ENCODE measurements at regions not wholly inside any gene's neighbourhood (a gene's known extent, or its start where the extent isn't known, plus 50 kb on each side); places are given as distances from the start of the nearest gene placed in this dataset.

DNA sequence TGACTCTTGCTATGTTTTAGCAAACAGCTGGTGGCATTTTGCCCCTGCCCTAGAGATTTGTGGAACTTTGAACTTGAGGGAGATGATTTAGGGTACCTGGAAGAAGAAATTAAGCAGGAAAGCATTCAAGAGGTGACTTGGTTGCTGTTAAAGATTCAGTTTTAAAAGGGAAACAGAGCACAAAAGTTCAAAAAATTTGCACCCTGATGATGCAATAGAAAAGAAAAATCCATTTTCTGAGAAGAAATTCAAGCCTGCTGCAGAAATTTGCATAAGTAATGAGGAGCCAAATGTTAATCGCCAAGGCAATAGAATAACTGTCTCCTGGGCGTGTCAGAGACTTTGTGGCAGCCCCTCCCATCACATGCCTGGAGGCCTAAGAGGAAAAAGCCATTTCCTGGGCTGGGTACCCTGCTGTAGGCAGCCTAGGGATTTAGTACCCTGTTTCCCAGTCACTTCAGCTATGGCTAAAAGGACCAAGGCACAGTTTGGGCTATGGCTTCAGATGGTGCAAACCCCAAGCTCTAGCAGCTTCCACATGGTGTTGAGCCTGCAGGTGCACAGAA lies 958.5 kb upstream of the MIR17HG start:
- no peak for DNase-seq (ENCODE audit: low read depth)

DNA sequence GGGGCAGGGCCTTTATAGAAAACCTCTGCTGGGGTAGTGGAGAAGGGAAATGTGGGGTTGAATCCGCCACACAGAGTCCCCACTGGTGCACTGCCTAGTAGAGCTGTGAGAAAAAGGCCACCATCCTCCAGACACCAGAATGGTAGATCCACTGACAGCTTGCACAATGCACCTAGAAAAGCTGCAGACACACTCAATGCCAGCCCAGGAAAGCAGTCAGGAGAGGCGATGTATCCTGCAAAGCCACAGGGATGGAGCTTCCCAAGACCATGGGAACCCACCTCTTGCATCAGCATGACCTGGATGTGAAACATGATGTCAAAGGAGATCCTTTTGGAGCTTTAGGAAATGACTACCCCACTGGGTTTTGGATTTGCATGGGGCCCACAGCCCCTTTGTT lies 958.0 kb upstream of the MIR17HG start:
- no peak for DNase-seq (ENCODE audit: low read depth)

DNA sequence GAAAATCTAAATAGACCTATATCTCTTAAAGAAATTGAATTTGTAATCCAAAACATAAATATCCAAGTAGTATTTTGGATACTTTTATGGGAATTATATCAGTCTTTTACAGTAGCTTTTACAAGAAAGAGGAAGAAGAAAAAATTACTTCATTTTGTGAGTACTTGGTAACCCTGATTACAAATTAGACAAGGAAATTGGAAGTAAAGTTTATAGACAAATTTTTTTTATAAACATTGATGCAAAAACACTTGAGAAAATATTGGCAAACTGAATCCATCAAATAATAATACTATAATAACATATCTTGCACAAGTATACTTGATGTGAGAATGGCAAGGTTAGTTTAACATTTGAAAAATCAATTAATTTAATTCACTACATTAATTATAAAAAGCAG lies 954.1 kb upstream of the MIR17HG start:
- DNase-seq (ENCODE audit: low read depth), result no peak

DNA sequence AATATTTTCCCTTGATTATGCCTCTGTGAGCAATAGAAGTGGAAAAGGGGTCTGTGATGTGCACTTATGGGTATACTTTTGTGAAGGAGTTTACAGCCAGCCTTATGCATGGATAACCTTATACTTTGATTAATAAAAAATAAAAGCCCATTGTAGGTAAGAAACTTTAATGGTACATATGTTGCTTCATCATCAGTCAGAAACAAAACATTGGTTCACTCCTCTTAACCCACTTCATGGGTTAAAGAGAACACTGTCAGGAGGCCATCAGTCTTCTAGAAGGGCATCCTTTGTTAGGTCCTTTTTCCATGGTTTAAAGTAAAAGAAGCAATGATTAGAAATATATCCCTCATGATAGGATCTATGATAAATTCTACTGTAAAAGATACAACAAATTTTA lies 952.1 kb upstream of the MIR17HG start:
- no peak for DNase-seq (ENCODE audit: low read depth)

DNA sequence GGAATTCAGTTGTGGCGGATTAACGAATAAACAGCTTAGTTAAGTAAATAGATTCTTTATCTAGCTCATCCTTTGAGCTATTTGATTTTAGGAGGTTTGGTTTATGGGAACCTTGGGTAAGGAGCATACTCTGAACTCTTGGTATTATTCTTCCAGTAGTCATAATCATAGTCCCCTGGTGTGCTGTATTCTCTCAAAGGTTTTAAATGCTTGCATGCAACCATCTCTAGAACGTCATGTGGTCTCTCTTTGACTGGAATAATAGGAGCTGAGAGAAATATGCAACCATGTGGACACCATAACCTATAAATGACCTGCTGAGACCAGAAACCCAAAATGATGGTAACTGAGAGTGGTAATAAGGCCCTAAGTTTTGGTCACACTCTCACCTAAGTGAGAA lies 951.6 kb upstream of the MIR17HG start:
- no peak for DNase-seq (ENCODE audit: low read depth)

DNA sequence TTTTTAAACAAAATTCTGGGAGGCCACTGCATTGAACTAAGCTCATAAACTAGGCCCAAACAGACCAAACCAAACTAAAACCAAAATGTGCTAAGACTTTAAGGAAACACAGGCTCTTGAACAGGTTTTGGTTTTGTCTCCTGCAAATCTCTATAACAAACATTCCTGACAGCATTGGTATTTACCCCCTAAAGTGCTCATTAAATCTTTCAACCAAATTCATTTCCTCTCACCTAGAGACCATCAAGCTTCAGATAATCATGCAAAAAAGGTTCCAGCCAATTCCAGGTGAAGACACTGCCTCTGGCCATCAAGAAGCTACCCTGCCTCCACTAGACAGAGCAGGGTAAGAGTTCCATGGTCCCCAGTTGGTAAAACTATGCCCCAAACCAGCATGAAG lies 951.2 kb upstream of the MIR17HG start:
- no peak for DNase-seq (ENCODE audit: low read depth)

DNA sequence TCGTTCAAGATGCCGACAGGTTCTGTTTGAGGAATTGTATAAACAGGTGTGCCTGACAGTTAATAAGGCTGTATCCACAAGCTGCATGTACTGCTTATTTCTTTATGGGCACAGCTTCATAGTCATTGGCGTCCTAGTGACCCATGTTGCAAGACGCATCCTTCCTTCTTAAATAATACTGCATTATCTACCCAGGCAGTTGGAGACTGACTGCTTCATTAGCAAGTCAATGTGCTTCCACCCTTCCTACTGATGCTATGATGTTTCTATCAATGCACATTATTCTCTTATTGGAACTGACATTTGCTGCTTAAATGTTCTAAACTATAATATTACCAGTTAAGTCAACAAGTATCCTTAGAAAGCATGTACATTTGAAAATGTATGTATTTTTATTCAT lies 950.0 kb upstream of the MIR17HG start:
- no peak for DNase-seq (ENCODE audit: low read depth)

DNA sequence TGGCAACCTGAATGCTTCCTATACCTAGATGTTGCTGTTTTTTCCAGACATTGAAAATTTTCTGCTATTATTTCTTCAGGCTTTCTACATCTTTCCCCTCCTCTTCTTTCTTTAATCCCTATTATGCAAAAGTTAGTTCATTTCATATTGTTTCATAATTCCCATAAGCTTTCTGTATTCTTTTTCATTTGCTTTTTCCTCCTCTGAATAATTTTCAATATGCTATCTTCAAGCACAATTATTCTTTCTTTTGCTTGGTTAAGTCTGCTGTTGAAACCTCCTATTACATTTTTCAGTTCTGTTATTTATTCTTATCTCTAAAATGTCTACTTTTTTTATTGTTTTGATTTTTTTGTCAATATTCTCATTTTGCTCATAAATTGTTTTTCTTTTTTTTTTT lies 947.1 kb upstream of the MIR17HG start:
- DNase-seq (ENCODE audit: low read depth), result no peak

DNA sequence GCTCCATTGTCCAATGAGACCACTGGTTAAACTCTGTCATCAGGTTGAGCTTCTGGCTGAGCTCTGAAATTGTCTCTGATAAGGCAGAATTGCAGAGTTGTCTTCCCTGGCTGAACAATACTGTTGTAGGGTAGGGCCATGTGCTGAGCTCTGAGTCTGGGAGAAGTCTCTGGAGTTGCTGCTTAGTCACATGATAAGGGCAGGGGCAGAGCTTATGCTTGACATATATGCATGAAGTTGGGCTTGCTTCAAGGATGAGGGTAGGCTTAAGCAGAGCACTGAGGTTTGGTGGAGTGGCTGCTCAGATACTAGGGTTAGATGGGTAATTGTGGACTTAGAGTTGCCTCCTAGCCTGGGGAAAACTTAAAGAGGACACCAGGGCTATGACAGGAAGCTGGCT lies 946.3 kb upstream of the MIR17HG start:
- no peak for DNase-seq (ENCODE audit: low read depth)

DNA sequence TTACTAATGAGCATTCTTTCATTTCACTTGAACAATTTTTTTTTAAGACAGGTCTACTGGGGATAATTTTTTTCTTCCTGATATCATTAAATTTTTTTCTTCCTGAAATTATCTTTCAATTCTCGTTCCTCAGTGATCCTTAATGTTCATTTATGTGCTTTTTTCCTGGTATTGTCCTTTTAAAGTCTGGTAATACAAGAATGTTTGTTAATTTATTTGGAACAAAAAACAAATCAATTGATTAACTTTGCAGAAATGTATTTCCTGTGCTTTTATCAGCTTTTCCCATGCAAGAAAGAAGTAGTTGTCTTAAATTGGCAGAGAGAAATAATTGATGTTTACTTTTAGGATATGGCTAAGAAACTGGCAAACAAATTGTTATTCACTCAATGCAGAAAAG lies 945.4 kb upstream of the MIR17HG start:
- no peak for DNase-seq (ENCODE audit: low read depth)

DNA sequence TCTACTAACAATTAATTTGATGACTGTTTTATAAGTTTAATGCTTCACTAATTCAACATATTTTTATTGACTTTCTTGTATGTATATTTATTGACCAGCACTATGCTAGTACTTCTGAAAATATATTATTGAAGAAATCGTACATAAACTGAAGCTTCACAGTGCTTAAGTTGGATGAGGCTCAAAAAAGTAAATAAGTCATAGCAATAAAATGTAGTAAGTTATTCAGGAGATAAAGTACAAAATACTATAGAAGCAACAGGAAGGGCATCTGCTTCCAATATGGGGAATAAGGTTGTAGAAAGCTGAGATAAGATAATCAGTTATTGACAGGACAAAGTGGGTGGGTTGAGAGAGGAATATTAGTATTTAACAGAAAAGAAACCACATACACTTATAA lies 944.9 kb upstream of the MIR17HG start:
- DNase-seq (ENCODE audit: low read depth), result no peak

DNA sequence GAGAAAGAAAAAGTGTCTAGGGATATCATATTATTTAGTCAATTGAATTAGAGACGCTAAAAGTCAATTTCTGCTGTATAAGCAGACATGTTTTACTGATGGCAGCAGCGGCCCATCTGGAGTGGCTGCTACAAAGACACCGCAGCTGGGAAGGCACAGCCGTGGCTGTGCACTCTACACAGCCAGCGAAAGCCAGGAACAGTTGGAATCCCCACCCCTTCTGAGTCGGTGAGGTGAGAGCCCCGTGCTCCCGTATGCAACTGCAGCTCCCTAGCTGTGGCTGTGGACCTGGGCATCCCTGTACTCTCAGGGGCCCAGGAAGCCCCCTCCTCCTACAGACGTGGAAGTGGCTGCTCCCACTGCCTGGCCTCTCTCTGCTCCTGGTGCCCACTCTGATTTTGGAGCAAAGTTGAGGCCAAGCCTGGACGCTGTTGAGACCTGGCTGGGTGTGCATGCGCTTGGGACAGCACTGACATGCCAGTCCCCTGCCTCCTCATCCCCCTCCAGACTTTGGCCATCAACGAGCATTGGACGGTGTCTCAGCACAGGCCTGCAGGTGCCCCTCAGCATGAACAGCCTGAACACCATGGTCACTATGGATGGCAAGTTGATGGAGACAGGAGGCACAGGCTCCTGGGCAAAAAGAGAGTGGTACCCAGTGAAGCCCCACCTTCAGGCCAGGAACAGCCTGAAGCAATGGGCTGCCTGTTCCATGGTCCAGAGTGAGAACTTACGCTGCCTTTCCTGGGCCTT lies 944.0 kb upstream of the MIR17HG start:
- no peak for DNase-seq (ENCODE audit: low read depth)

DNA sequence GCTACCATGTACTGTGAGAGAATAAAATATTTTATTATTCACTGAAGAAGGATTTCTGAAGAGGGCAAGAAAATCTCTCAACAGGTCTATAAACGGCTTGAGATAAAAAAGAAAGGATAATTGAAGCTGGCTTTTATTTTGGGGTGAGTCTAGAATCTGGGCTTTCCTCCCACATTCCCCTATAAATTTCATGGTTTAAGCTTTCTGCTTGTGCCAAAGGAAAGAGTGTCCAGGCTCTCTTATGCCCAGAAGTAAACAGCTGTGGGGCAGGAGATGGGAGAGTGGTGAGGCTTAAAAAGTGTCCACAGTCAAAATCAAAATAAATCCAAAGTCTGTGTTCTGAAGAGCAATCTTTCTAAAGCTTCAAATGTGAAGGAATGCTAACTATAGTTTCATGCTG lies 942.2 kb upstream of the MIR17HG start:
- no peak for DNase-seq (ENCODE audit: low read depth)

DNA sequence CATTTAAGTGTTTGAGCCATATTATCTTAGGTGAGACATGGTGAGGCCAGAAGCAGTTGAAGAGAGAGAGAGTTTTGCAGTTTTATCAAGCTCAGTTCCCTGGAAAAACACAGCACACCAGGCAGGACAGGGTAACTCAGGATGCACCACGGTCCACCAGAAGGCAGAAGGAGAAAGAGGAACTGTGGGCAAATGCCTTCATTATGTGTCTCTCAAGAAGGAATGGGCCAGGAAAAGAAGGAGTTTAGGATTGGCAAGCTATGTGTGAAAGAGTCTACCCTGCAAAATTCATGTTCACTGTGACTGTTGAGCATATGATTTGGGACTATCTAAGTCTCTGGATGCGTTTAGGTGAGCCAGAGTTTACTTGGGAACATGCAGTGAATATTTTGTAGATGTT lies 934.5 kb upstream of the MIR17HG start:
- DNase-seq (ENCODE audit: low read depth), result peak; percentile 2

DNA sequence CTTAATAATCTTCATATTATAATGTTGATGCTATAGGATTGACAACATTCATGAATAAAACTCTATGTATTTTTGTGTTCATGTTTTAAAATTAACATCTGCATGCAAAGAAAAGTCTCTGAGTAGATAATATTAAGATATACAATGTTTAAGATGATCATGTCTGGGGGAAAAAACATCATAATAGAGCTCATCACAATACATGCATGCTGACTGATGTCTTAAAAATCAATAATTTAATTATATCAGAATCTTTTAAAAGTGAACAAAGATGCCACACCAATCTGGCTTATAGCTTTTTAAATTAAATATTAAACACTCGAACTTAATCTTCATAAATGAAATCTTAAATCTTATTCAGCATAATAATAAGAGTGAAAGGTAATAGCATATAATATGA lies 933.9 kb upstream of the MIR17HG start:
- no peak for DNase-seq (ENCODE audit: low read depth)

DNA sequence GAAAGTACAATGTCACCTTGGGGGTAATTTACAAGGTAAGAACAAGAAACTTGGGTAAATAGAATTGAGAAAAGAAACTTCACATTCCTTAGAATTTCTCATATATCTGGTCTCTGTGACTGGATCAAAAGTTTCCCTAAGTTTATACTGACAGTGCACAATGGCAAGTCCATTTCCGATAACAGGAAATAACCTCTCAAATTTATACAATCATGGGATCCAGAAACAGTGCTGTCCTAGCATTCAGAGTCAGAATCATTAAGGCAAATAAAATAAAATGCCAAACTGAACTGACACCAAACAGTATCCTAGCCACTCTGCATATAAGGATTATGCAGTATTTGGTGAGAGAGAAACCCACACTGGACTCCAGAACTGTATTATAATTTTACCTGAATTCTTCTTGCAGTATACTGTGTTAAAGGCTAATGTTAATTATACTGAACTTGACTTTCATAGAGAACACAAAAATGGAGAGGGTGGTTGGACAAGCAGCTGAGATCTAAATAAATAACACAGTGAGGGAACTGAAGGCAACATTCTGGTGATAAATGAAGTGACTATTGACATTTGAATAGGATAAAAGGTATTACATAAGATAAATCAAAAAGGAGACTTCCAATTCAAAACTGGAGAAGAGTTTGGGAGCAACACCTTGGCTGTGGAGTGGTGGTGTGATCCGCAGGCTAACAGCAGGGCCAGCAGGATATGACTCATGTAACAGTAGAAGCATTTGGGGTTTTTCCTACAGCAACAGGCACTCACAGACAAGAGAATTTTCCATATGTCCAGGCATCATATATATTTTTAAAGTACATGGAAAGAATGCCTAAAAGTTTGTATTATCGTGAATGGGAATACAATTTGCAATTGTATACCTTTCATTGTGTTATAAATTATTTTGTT lies 932.5 kb upstream of the MIR17HG start:
- peak; percentile 75 for DNase-seq (ENCODE audit: low read depth)

DNA sequence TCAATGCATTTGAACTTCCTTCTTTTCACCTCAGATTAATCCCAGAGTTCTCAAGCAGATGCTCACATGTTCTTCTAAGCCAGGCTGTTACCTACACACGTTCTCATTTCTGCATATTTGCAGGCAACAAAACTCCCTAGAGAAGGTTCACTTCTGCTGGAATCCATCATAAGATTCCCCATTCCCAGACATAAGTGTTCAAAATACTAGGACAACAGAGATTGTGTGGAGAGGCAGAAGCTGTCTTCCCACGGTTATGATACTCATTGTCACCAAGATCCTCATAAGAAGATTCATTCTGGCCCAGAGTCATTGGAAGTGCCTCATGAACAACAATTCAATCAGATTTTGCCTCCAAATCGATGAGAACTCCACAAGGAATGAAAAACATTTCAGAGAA lies 931.6 kb upstream of the MIR17HG start:
- DNase-seq (ENCODE audit: low read depth), result peak; percentile 18

DNA sequence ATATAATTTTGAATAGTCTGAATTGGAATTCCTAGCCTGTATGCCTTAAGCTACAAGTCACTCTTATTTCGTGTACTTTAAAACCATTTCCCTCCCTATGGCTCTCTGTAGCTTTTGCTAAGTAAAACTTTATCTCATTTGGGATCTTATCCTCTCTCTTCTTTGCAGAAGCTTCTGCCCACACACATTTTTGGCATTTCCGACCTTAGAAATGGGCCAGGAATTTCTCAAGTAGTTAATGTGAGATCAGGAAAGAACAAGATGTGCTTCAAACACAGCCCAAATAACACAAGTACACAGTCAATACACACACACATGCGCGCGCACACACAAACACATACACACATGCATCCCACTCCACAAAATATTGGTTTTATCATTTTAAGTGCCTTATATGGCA lies 931.0 kb upstream of the MIR17HG start:
- peak; percentile 62 for DNase-seq (ENCODE audit: low read depth)

DNA sequence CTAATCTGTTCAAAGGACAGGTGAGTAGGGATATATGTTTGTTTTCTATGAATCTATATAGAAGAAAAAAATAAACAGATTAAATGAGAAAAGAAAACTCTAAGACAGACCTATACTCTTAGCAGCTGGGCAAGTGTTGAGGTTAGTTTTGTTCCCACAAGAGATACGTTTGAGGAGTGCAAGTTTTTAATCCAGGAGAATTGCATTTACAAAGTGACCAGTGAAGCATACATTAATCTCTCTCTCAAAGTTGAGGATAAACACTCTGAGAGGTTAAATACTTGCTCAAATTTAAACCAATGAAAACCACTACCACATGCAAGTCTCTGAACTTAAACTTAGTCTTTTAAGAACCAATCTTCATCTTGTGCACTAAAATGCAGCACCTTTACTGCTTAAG lies 930.5 kb upstream of the MIR17HG start:
- no peak for DNase-seq (ENCODE audit: low read depth)

DNA sequence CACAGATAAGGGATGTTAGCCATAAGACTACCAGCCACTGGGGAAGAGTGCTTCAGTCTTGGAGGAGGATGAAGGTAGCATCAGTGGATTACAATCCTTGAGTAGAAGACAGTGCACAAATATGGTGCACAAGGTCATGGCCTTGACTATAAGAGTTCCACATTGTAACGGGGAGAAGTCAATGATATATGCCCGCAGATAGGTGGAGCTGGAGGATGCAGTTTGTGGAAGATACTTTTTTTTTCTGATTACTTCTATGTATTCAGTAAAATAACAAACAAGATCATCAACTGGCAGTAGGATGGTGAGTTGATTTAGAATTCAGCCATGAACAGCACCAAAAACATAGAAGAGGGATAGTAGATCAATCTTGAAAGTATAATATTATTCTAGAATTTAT lies 926.8 kb upstream of the MIR17HG start:
- no peak for DNase-seq (ENCODE audit: low read depth)

DNA sequence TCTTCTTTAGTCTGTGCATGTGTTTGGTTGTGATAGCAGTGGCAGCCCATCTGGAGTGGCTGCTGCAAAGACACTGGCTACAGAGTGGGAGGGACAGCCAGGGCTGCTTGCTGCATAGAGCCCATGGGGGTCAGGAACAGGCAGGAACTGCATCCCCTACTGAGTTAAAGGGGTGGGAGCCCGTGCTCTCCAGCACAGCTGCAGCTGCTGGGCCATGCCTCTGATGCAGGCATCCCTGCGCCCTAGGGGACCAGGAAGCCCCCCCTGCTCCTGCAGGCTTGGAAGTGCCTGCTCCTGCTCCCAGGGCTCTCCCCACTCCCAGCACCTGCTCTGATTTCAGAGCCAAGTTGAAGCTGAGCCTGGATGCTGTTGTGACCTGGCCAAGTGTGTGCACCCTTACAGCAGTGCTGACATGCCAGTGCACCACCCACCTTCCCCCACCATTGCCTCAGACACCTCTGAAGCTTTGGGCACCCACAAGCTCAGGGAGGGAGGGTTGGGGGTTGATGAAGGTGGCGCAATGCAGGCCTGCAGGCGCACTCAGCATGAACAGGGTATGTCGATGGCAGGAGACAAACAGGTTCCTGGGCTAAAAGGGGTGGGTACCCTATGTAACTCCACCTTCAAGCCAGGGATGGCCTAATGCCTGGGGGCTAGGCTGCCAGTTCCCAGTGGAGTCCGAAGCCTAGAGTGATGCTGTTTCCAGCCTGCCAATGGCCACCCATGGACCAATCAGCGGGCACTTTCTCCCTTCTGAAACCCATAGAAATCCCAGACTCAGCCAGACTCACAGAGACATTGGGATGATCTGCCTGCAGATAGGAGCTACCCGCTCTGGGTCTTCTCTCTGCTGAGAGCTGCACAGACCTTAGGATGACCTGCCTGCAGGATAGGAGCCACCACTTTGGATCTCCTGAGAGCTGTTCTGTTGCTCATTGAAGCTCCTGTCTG lies 919.9 kb upstream of the MIR17HG start:
- DNase-seq (ENCODE audit: low read depth), result no peak
